K562 (cell line): ENCODE measurements at regions not wholly inside any gene's neighbourhood (a gene's known extent, or its start where the extent isn't known, plus 50 kb on each side); places are given as distances from the start of the nearest gene placed in this dataset.

ENCODE experiments used
- ATAC-seq: fragments of 200-7000 bp; cut with Tn5 transposase; 3 replicates; pipeline ENCODE4 v1.9.1; 2020; ENCODE audit warnings: moderate library complexity
- BruUV-seq: library from RNA; stranded (reverse); fragments of 400-500 nt; replicated peaks from 2 replicates; lab custom pipeline; 2021; lab: Mats Ljungman, UMichigan
- CTCF ChIA-PET: fragments of 300-600 bp; formaldehyde crosslinking; extraction: SDS; loops from one replicate; lab custom pipeline; 2021; ENCODE audit warnings: low intra/inter-chr PET ratio; lab: Yijun Ruan, JAX
- POLR2A ChIA-PET: fragments of 300-600, 350-650 bp; sonication (Branson Sonifier 250); formaldehyde crosslinking; extraction: SDS; loops from one replicate; lab custom pipeline; 2021; ENCODE audit warnings: antibody characterized with exemption, inconsistent platforms; lab: Yijun Ruan, JAX
- DNase-seq, 4 experiments: peaks; one replicate each; pipeline versions ENCODE4 v3.0.0 to v3.0.0-alpha.2; 2011 to 2018; ENCODE audit warnings: low spot score in 3 of 4, mixed read lengths in 3 of 4; ENCODE audit errors: extremely low read depth in 1 of 4
- FAIRE-seq: peaks from 2 replicates; lab custom pipeline; 2011; peaks lifted over from hg19 to GRCh38; lab: Jason Lieb, UNC
- H2AFZ ChIP-seq: 2 replicates; pipeline ENCODE4 v1.6.0; 2011; ENCODE audit warnings: low read depth, low read length, control low read depth, inconsistent platforms
- H3K27ac ChIP-seq: fragments of 200-600 bp; 3 replicates; pipeline ENCODE4 v1.8.0; 2011; ENCODE audit warnings: low read depth, mild to moderate bottlenecking, control low read depth, inconsistent platforms, low read length, moderate library complexity, mixed read lengths; ENCODE audit errors: extremely low read depth
- H3K27me3 ChIP-seq, 2 experiments: fragments of 300-600 bp in 1 of 2; 2 replicates in 1 of 2; 3 replicates in 1 of 2; pipeline versions ENCODE4 v1.6.0 to v1.8.0; 2011; ENCODE audit warnings: inconsistent platforms in 2 of 2, low read length in 2 of 2, mild to moderate bottlenecking in 1 of 2, mixed read lengths in 1 of 2, moderate library complexity in 1 of 2; ENCODE audit not compliant: control insufficient read depth in 2 of 2, insufficient read depth in 2 of 2
- H3K36me3 ChIP-seq: fragments of 300-600 bp; 3 replicates; pipeline ENCODE4 v1.8.0; 2011; ENCODE audit warnings: mild to moderate bottlenecking, low read length, inconsistent platforms; ENCODE audit not compliant: control insufficient read depth, insufficient read depth
- H3K4me1 ChIP-seq, 2 experiments: fragments of 200-600 bp in 1 of 2; replicated peaks in 1 of 2; 2 replicates in 1 of 2; 3 replicates in 1 of 2; pipeline versions ENCODE4 v1.5.1 to v1.8.0; 2011; ENCODE audit warnings: inconsistent platforms in 2 of 2, low read length in 2 of 2, mild to moderate bottlenecking in 1 of 2, mixed read lengths in 1 of 2, moderate library complexity in 1 of 2; ENCODE audit not compliant: control insufficient read depth in 2 of 2, insufficient read depth in 2 of 2
- H3K4me2 ChIP-seq: 2 replicates; pipeline ENCODE4 v1.6.1; 2011; ENCODE audit warnings: low read length, control low read depth, inconsistent platforms, mixed read lengths; ENCODE audit not compliant: insufficient read depth
- H3K4me3 ChIP-seq: fragments of 200-600 bp; sonication (generic), shearing (Covaris generic); 2 replicates; pipeline ENCODE4 v1.5.1; 2016; ENCODE audit warnings: control low read depth, inconsistent platforms
- H3K79me2 ChIP-seq: fragments of 200-600 bp; 3 replicates; pipeline ENCODE4 v1.8.0; 2011; ENCODE audit warnings: low read length, inconsistent platforms; ENCODE audit not compliant: control insufficient read depth, insufficient read depth
- H3K9ac ChIP-seq, 2 experiments: 2 replicates each; pipeline versions ENCODE4 v1.6.0 to v1.6.1; 2011; ENCODE audit warnings: low read depth in 2 of 2, low read length in 2 of 2, control low read depth in 1 of 2, inconsistent platforms in 1 of 2, mild to moderate bottlenecking in 1 of 2, mixed read lengths in 1 of 2; ENCODE audit not compliant: insufficient read depth in 1 of 2
- H3K9me1 ChIP-seq: one replicate; pipeline ENCODE4 v1.6.0; 2011; ENCODE audit warnings: inconsistent platforms, mild to moderate bottlenecking, low read length, moderate library complexity; ENCODE audit not compliant: control insufficient read depth, insufficient read depth
- H3K9me3 ChIP-seq: replicated peaks from 2 replicates; pipeline ENCODE4 v1.5.1; 2011; ENCODE audit warnings: low read depth, low read length, inconsistent platforms; ENCODE audit not compliant: control insufficient read depth, insufficient read depth
- H4K20me1 ChIP-seq: replicated peaks from 2 replicates; pipeline ENCODE4 v1.6.1; 2011; ENCODE audit warnings: low read length, inconsistent platforms, mixed read lengths; ENCODE audit not compliant: control insufficient read depth, insufficient read depth
- ARNT ChIP-seq, 2 experiments: fragments of 450-650 bp; IDR thresholded peaks; 2 replicates each; pipeline ENCODE4 v1.6.1; 2016; ENCODE audit warnings: mild to moderate bottlenecking in 1 of 2
- CC2D1A ChIP-seq: fragments of 450-650 bp; IDR thresholded peaks from 2 replicates; pipeline ENCODE4 v1.6.1; 2017; ENCODE audit warnings: mild to moderate bottlenecking
- CEBPG ChIP-seq, 3 experiments: fragments of 200-800 bp in 1 of 3; sonication (Bioruptor generic) in 1 of 3; sonication (generic) in 1 of 3; formaldehyde crosslinking in 1 of 3; IDR thresholded peaks in 2 of 3; conservative IDR thresholded peaks in 1 of 3; 2 replicates each; pipeline versions ENCODE4 v1.6.1 to v1.8.0; 2016 to 2022; ENCODE audit warnings: missing compliant biosample characterization in 2 of 3, missing genetic modification characterization in 2 of 3, mild to moderate bottlenecking in 1 of 3, missing genetic modification reagents in 1 of 3
- CREB1 ChIP-seq, 2 experiments: sonication (generic) in 1 of 2; formaldehyde crosslinking in 1 of 2; IDR thresholded peaks; 2 replicates each; pipeline versions ENCODE4 v1.6.1 to v1.8.0; 2012 to 2022; ENCODE audit warnings: inconsistent platforms in 1 of 2, mild to moderate bottlenecking in 1 of 2, missing genetic modification reagents in 1 of 2, moderate library complexity in 1 of 2
- FOXA3 ChIP-seq, 2 experiments: fragments of 450-650 bp in 1 of 2; sonication (generic) in 1 of 2; formaldehyde crosslinking; IDR thresholded peaks in 1 of 2; conservative IDR thresholded peaks in 1 of 2; 2 replicates each; pipeline versions ENCODE4 v1.4.0 to v1.8.0; 2020 to 2022; ENCODE audit warnings: mild to moderate bottlenecking in 2 of 2, missing genetic modification reagents in 1 of 2
- IRF2 ChIP-seq: sonication (generic); formaldehyde crosslinking; IDR thresholded peaks from 2 replicates; pipeline ENCODE4 v1.8.1; 2022; ENCODE audit warnings: mild to moderate bottlenecking, missing genetic modification reagents
- MLX ChIP-seq, 2 experiments: fragments of 450-650 bp in 1 of 2; sonication (generic) in 1 of 2; formaldehyde crosslinking; conservative IDR thresholded peaks; 2 replicates each; pipeline versions ENCODE4 v1.4.0 to v1.8.1; 2020 to 2022; ENCODE audit warnings: mild to moderate bottlenecking in 1 of 2, missing genetic modification reagents in 1 of 2
- MTF1 ChIP-seq: fragments of 250-450 bp; sonication (Bioruptor Pico); IDR thresholded peaks from 2 replicates; pipeline ENCODE4 v1.9.0; 2021; ENCODE audit warnings: moderate library complexity, mild to moderate bottlenecking, inconsistent platforms, borderline replicate concordance
- MYBL2 ChIP-seq, 2 experiments: fragments of 450-650 bp in 1 of 2; sonication (generic) in 1 of 2; formaldehyde crosslinking in 1 of 2; IDR thresholded peaks; 2 replicates each; pipeline versions ENCODE4 v1.6.1 to v1.8.1; 2017 to 2022; ENCODE audit warnings: borderline replicate concordance in 1 of 2, inconsistent platforms in 1 of 2, low read depth in 1 of 2, mild to moderate bottlenecking in 1 of 2, missing genetic modification reagents in 1 of 2, moderate library complexity in 1 of 2
- NR3C1 ChIP-seq: sonication (generic); formaldehyde crosslinking; IDR thresholded peaks from 2 replicates; pipeline ENCODE4 v1.8.1; 2022; ENCODE audit warnings: missing genetic modification reagents
- POLR2AphosphoS5 ChIP-seq: IDR thresholded peaks from 2 replicates; pipeline ENCODE4 v1.6.1; 2011; ENCODE audit warnings: mild to moderate bottlenecking, low read depth, low read length, moderate library complexity; ENCODE audit not compliant: control insufficient read depth, insufficient read depth
- ZNF143 ChIP-seq: sonication (generic); formaldehyde crosslinking; IDR thresholded peaks from 2 replicates; pipeline ENCODE4 v1.9.0; 2022; ENCODE audit warnings: mild to moderate bottlenecking, missing genetic modification reagents
- WGBS: fragments of 100-300 bp; shearing (Covaris generic); methylation state at CpG from one replicate; pipeline ENCODE4 v1.1.6; 2016; ENCODE audit warnings: low coverage, mixed read lengths; ENCODE audit not compliant: insufficient coverage; ENCODE audit errors: missing lambda C conversion rate; 5-methylcytosine and 5-hydroxymethylcytosine counted together
- in situ Hi-C: fragments of 300-500 bp; cut with MboI; formaldehyde crosslinking; loops from 4 replicates; pipeline ENCODE4 v1.15.0; 2018; ENCODE audit warnings: inconsistent platforms, mixed read lengths
- intact Hi-C: fragments of 100-400 bp; cut with micrococcal nuclease; formaldehyde crosslinking; loops from 2 replicates; pipeline ENCODE4 v1.14.2; 2022
- TF ChIP-seq, protein P1 (sequence below): sonication (generic); formaldehyde crosslinking; IDR thresholded peaks from 2 replicates; pipeline ENCODE4 v1.8.0; 2023; ENCODE audit warnings: mild to moderate bottlenecking, missing genetic modification reagents

- no peak for ATAC-seq
- H3K4me3 ChIP-seq: no peak overlapping the region
- intact Hi-C loops: loop anchor here (5.0 kb wide), 1 partner anchor 52 kb away; no protein-coding TSS in a partner anchor
- no peak overlapping the region for H2AFZ ChIP-seq
- H3K9ac ChIP-seq: no peak overlapping the region
- peaks cover 3% of the 10 kb centered on the region for H3K9me1 ChIP-seq
- in situ Hi-C loops: no loop called here
- POLR2A ChIA-PET: interaction anchor here (0.7 to 3.3 kb wide), 8 partner anchors 10 to 348 kb away, joined by 3 to 15 read pairs (median 10); no protein-coding TSS in a partner anchor
- H3K9me3 ChIP-seq: no peaks in the 10 kb centered on the region
- H3K79me2 ChIP-seq: no peaks in the 10 kb centered on the region
- no peak overlapping the region for H3K4me2 ChIP-seq
- no peaks in the 10 kb centered on the region for H3K36me3 ChIP-seq
- no TSS peak for BruUV-seq
- peaks cover 38% of the 10 kb centered on the region for H4K20me1 ChIP-seq
- CTCF ChIA-PET: interaction anchor here (0.9 kb wide), 1 partner anchor 8 kb away, joined by 4 read pairs; no protein-coding TSS in a partner anchor
- no peak for FAIRE-seq
- peak in 1 of 4 experiments; percentile 62 for DNase-seq
- no peaks in the 10 kb centered on the region for H3K4me1 ChIP-seq
- peaks cover 2 to 28% of the 10 kb centered on the region in 2 experiments; a peak in 3 of 5 replicates for H3K27me3 ChIP-seq
- WGBS: under 1% methylated on average over 7 of the region's 7 CpGs
- H3K27ac ChIP-seq: no peak overlapping the region
- 0 out of 4 replicates have a peak, but pooled peaks of 1 of the 2 experiments have one; percentile 29 for TF ChIP-seq MLX (CRISPR knock-in tag; conservative IDR thresholded peaks at IDR 0.05)
- no peak for TF ChIP-seq CC2D1A
- TF ChIP-seq, protein P1, sequence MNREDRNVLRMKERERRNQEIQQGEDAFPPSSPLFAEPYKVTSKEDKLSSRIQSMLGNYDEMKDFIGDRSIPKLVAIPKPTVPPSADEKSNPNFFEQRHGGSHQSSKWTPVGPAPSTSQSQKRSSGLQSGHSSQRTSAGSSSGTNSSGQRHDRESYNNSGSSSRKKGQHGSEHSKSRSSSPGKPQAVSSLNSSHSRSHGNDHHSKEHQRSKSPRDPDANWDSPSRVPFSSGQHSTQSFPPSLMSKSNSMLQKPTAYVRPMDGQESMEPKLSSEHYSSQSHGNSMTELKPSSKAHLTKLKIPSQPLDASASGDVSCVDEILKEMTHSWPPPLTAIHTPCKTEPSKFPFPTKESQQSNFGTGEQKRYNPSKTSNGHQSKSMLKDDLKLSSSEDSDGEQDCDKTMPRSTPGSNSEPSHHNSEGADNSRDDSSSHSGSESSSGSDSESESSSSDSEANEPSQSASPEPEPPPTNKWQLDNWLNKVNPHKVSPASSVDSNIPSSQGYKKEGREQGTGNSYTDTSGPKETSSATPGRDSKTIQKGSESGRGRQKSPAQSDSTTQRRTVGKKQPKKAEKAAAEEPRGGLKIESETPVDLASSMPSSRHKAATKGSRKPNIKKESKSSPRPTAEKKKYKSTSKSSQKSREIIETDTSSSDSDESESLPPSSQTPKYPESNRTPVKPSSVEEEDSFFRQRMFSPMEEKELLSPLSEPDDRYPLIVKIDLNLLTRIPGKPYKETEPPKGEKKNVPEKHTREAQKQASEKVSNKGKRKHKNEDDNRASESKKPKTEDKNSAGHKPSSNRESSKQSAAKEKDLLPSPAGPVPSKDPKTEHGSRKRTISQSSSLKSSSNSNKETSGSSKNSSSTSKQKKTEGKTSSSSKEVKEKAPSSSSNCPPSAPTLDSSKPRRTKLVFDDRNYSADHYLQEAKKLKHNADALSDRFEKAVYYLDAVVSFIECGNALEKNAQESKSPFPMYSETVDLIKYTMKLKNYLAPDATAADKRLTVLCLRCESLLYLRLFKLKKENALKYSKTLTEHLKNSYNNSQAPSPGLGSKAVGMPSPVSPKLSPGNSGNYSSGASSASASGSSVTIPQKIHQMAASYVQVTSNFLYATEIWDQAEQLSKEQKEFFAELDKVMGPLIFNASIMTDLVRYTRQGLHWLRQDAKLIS (CRISPR knock-in tag): 0 out of 2 replicates have a peak, but pooled peaks have one; percentile 62
- peak; percentile 94 for TF ChIP-seq IRF2
- TF ChIP-seq MTF1 (CRISPR knock-in tag): no peak
- TF ChIP-seq NR3C1 (CRISPR knock-in tag): peak; percentile 74; the same call in 1 of the 2 replicates
- no peak for TF ChIP-seq ARNT (IDR thresholded peaks at IDR 0.05)
- 0 out of 2 replicates have a peak, but pooled peaks have one; percentile 31 for TF ChIP-seq CEBPG (CRISPR knock-in tag; IDR thresholded peaks at IDR 0.05)
- no peak for TF ChIP-seq CEBPG (tag; conservative IDR thresholded peaks at IDR 0.05 in 1 of 2, IDR thresholded peaks at IDR 0.05 in 1 of 2)
- no peak for TF ChIP-seq CREB1 (IDR thresholded peaks at IDR 0.05)
- peak; percentile 32; the same call in 1 of the 2 replicates for TF ChIP-seq CREB1 (CRISPR knock-in tag; IDR thresholded peaks at IDR 0.05)
- TF ChIP-seq ZNF143: peak; percentile 44; the same call in 1 of the 2 replicates
- TF ChIP-seq FOXA3 (CRISPR knock-in tag; conservative IDR thresholded peaks at IDR 0.05 in 1 of 2, IDR thresholded peaks at IDR 0.05 in 1 of 2): 0 out of 4 replicates have a peak, but pooled peaks of 1 of the 2 experiments have one; percentile 53
- TF ChIP-seq MYBL2 (IDR thresholded peaks at IDR 0.05; ENCODE audit: low read depth): no peak
- TF ChIP-seq MYBL2 (CRISPR knock-in tag; IDR thresholded peaks at IDR 0.05; ENCODE audit: borderline replicate concordance): peak; percentile 82; the same call in 1 of the 2 replicates
- no peak for TF ChIP-seq POLR2AphosphoS5
Observed at GRCh38 chr22:22773979-22774604, 113.5 kb upstream of the IGLL5 start.
